Astrocyte (in vitro differentiated cells and primary cell): ENCODE measurements at regions not wholly inside any gene's neighbourhood (a gene's known extent, or its start where the extent isn't known, plus 50 kb on each side); places are given as distances from the start of the nearest gene placed in this dataset.
A peak's percentile ranks its signal among the peaks of the same experiment; 100 is the strongest.

ENCODE experiments used
- DNase-seq: peaks from one replicate; pipeline ENCODE4 v3.0.0-alpha.2; 2010; ENCODE audit warnings: low read depth
- FAIRE-seq: peaks from 2 replicates; lab custom pipeline; 2011; peaks lifted over from hg19 to GRCh38; lab: Jason Lieb, UNC
- H2AFZ ChIP-seq: 2 replicates; pipeline ENCODE4 v1.6.0; 2012; ENCODE audit warnings: low read depth, low read length, inconsistent platforms
- H3K27ac ChIP-seq: 2 replicates; pipeline ENCODE4 v1.5.1; 2011; ENCODE audit warnings: low read depth, low read length, inconsistent platforms
- H3K27me3 ChIP-seq: 2 replicates; pipeline ENCODE4 v1.6.0; 2011; ENCODE audit warnings: low read length, inconsistent platforms; ENCODE audit not compliant: insufficient read depth
- H3K36me3 ChIP-seq: 2 replicates; pipeline ENCODE4 v1.5.1; 2011; ENCODE audit warnings: low read length, inconsistent platforms; ENCODE audit not compliant: insufficient read depth
- H3K4me1 ChIP-seq: 2 replicates; pipeline ENCODE4 v1.5.1; 2011; ENCODE audit warnings: low read length, inconsistent platforms; ENCODE audit not compliant: insufficient read depth
- H3K4me2 ChIP-seq: 2 replicates; pipeline ENCODE4 v1.6.0; 2012; ENCODE audit warnings: low read length, inconsistent platforms
- H3K4me3 ChIP-seq: 2 replicates; pipeline ENCODE4 v1.5.1; 2011; ENCODE audit warnings: low read depth, mild to moderate bottlenecking, low read length, inconsistent platforms; ENCODE audit not compliant: insufficient read depth
- H3K79me2 ChIP-seq: 2 replicates; pipeline ENCODE4 v1.6.0; 2012; ENCODE audit warnings: mild to moderate bottlenecking, low read length, inconsistent platforms; ENCODE audit not compliant: insufficient read depth
- H3K9ac ChIP-seq: 2 replicates; pipeline ENCODE4 v1.6.0; 2012; ENCODE audit warnings: mild to moderate bottlenecking, low read length, inconsistent platforms
- H3K9me3 ChIP-seq: 2 replicates; pipeline ENCODE4 v1.5.1; 2012; ENCODE audit warnings: low read depth, mild to moderate bottlenecking, low read length, inconsistent platforms; ENCODE audit not compliant: insufficient read depth
- H4K20me1 ChIP-seq: 2 replicates; pipeline ENCODE4 v1.6.0; 2012; ENCODE audit warnings: low read length, inconsistent platforms; ENCODE audit not compliant: insufficient read depth
- H3K27ac Mint-ChIP-seq: one replicate; pipeline ENCODE4 v1.8.0; 2021; ENCODE audit warnings: mild to moderate bottlenecking, mixed read lengths; ENCODE audit not compliant: unreplicated experiment
- H3K27me3 Mint-ChIP-seq: one replicate; pipeline ENCODE4 v1.8.0; 2021; ENCODE audit warnings: low read depth, mixed read lengths; ENCODE audit not compliant: unreplicated experiment
- H3K36me3 Mint-ChIP-seq: one replicate; pipeline ENCODE4 v1.8.0; 2021; ENCODE audit warnings: low read depth, mixed read lengths; ENCODE audit not compliant: unreplicated experiment
- H3K4me1 Mint-ChIP-seq: one replicate; pipeline ENCODE4 v1.8.0; 2021; ENCODE audit warnings: low read depth, mixed read lengths; ENCODE audit not compliant: unreplicated experiment
- H3K4me3 Mint-ChIP-seq: one replicate; pipeline ENCODE4 v1.8.0; 2021; ENCODE audit warnings: mild to moderate bottlenecking, moderate library complexity, mixed read lengths; ENCODE audit not compliant: unreplicated experiment
- H3K9me3 Mint-ChIP-seq: one replicate; pipeline ENCODE4 v1.8.0; 2021; ENCODE audit warnings: mild to moderate bottlenecking, mixed read lengths; ENCODE audit not compliant: unreplicated experiment
- CTCF ChIP-seq: IDR thresholded peaks from 2 replicates; pipeline ENCODE4 v1.5.1; 2011; ENCODE audit warnings: low read depth, mild to moderate bottlenecking, inconsistent platforms, low read length, moderate library complexity; ENCODE audit not compliant: insufficient read depth
- EZH2 ChIP-seq: IDR thresholded peaks from 2 replicates; pipeline ENCODE4 v1.6.1; 2012; ENCODE audit warnings: mild to moderate bottlenecking, low read length, inconsistent platforms; ENCODE audit not compliant: insufficient read depth

DNA sequence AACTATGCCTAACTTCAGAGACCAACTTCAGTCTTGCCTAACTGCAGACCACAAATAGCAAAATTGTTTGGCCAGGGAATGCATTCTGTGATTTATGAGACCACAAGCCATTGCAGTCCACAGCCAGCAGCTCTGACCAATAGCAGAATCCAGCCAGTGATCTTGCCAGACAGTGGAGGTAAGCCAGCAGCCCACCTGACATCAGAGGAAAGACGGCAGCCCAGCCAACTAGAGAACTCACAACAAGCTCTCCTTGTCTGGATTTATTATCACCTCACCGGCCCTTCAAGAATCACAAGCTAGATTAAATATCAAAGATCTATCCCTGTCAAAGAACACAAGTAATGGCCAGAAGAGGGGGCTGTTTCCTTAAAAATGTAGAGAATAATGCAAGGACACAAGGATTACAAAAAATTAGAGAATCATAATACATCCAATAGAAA, 66.5 kb upstream of the SLC35F1 start:
- Mint-ChIP-seq H3K4me1 (no peaks in the 10 kb centered on the region), H3K4me3 (no peak overlapping the region), H3K27ac (no peak overlapping the region), H3K27me3 (no peaks in the 10 kb centered on the region), H3K9me3 (no peaks in the 10 kb centered on the region), H3K36me3 (no peaks in the 10 kb centered on the region)
- H3K27ac ChIP-seq = no peak overlapping the region
- no peak for FAIRE-seq
- H3K36me3 ChIP-seq = no peaks in the 10 kb centered on the region
- no peak overlapping the region for H2AFZ ChIP-seq
- no peak overlapping the region for H3K4me2 ChIP-seq
- no peak overlapping the region for H3K4me3 ChIP-seq
- H3K79me2 ChIP-seq = no peaks in the 10 kb centered on the region
- no peaks in the 10 kb centered on the region for H4K20me1 ChIP-seq
- no peaks in the 10 kb centered on the region for H3K4me1 ChIP-seq
- no peaks in the 10 kb centered on the region for H3K9me3 ChIP-seq
- no peak overlapping the region for H3K9ac ChIP-seq
- peak; percentile 72 for DNase-seq
- TF ChIP-seq EZH2 (no peak), CTCF (peak; percentile 56)
- H3K27me3 ChIP-seq = no peaks in the 10 kb centered on the region

DNA sequence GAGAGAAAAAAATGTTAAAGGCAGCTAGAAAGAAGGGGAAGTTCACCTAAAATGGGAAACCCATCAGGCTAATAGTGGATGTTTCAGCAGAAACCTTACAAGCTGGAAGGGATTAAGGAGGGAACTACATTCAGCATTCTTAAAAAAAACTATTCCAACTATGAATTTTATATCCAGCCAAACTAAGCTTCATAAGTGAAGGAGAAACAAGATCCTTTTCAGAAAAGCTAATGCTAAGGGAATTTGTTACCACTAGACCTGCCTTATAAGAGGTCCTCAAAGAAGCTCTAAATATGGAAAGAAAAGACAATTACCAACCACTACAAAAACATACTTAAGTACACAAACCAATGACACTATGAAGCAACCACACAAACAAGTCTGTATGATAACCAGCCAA, 59.2 kb upstream of the SLC35F1 start:
- Histone ChIP-seq H3K36me3 (no peaks in the 10 kb centered on the region), H4K20me1 (no peaks in the 10 kb centered on the region), H3K27ac (no peak overlapping the region), H3K4me3 (no peak overlapping the region), H3K4me2 (no peak overlapping the region), H3K27me3 (no peaks in the 10 kb centered on the region), H3K4me1 (no peaks in the 10 kb centered on the region), H3K79me2 (no peaks in the 10 kb centered on the region), H3K9ac (no peak overlapping the region), H2AFZ (no peak overlapping the region), H3K9me3 (no peaks in the 10 kb centered on the region)
- Mint-ChIP-seq H3K9me3 (peaks cover 7% of the 10 kb centered on the region), H3K27me3 (no peaks in the 10 kb centered on the region), H3K36me3 (no peaks in the 10 kb centered on the region), H3K4me1 (no peaks in the 10 kb centered on the region), H3K4me3 (no peak overlapping the region), H3K27ac (no peak overlapping the region)
- DNase-seq = no peak
- no peak for TF ChIP-seq CTCF
- TF ChIP-seq EZH2 = no peak
- FAIRE-seq = no peak

GRCh38 chr6:117849087-117849486, 58.0 kb upstream of the SLC35F1 start:
- FAIRE-seq (no peak), DNase-seq (no peak)
- Histone ChIP-seq H3K4me1 (no peaks in the 10 kb centered on the region), H3K9ac (no peak overlapping the region), H3K4me3 (no peak overlapping the region), H3K36me3 (no peaks in the 10 kb centered on the region), H2AFZ (no peak overlapping the region), H3K9me3 (no peaks in the 10 kb centered on the region), H3K27me3 (no peaks in the 10 kb centered on the region), H4K20me1 (no peaks in the 10 kb centered on the region), H3K79me2 (no peaks in the 10 kb centered on the region), H3K27ac (no peak overlapping the region), H3K4me2 (no peak overlapping the region)
- Mint-ChIP-seq H3K4me3 (no peak overlapping the region), H3K36me3 (no peaks in the 10 kb centered on the region), H3K4me1 (no peaks in the 10 kb centered on the region), H3K9me3 (peaks cover 11% of the 10 kb centered on the region), H3K27ac (no peak overlapping the region), H3K27me3 (no peaks in the 10 kb centered on the region)
- TF ChIP-seq EZH2 = no peak
- TF ChIP-seq CTCF = no peak
